ENCODE measurements at regions not wholly inside any gene's neighbourhood (a gene's known extent, or its start where the extent isn't known, plus 50 kb on each side); places are given as distances from the start of the nearest gene placed in this dataset.

- H3K36me3 ChIP-seq (ENCODE audit: control insufficient read depth, insufficient read depth, low read length), result no peaks in the 10 kb centered on the region
- no peak for DNase-seq (ENCODE audit: low read depth)
- H3K27me3 ChIP-seq (ENCODE audit: control insufficient read depth, insufficient read depth, low read length), result no peaks in the 10 kb centered on the region
- TF ChIP-seq CTCF (IDR thresholded peaks at IDR 0.05; ENCODE audit: insufficient read depth, low read length, poor library complexity, severe bottlenecking), result no peak
- H3K4me3 ChIP-seq (ENCODE audit: low read depth, low read length), result no peak overlapping the region
These were observed 821.9 kb downstream of the TDRD15 start for GRCh38 chr2:21945658-21946057.

- H3K4me3 ChIP-seq (ENCODE audit: low read depth, low read length), result no peak overlapping the region
- H3K36me3 ChIP-seq (ENCODE audit: control insufficient read depth, insufficient read depth, low read length), result no peaks in the 10 kb centered on the region
- no peak for TF ChIP-seq CTCF (IDR thresholded peaks at IDR 0.05; ENCODE audit: insufficient read depth, low read length, poor library complexity, severe bottlenecking)
- DNase-seq (ENCODE audit: low read depth), result no peak
- no peaks in the 10 kb centered on the region for H3K27me3 ChIP-seq (ENCODE audit: control insufficient read depth, insufficient read depth, low read length)
These were observed 823.3 kb downstream of the TDRD15 start for GRCh38 chr2:21947046-21947445.

- TF ChIP-seq CTCF (IDR thresholded peaks at IDR 0.05; ENCODE audit: insufficient read depth, low read length, poor library complexity, severe bottlenecking), result no peak
- DNase-seq (ENCODE audit: low read depth), result no peak
- no peak overlapping the region for H3K4me3 ChIP-seq (ENCODE audit: low read depth, low read length)
- H3K36me3 ChIP-seq (ENCODE audit: control insufficient read depth, insufficient read depth, low read length), result no peaks in the 10 kb centered on the region
- no peaks in the 10 kb centered on the region for H3K27me3 ChIP-seq (ENCODE audit: control insufficient read depth, insufficient read depth, low read length)
These were observed 842.4 kb downstream of the TDRD15 start for GRCh38 chr2:21966139-21966538.

GRCh38 chr2:21970971-21971370, 847.2 kb downstream of the TDRD15 start:
- H3K36me3 ChIP-seq (ENCODE audit: control insufficient read depth, insufficient read depth, low read length), result no peaks in the 10 kb centered on the region
- no peak for TF ChIP-seq CTCF (IDR thresholded peaks at IDR 0.05; ENCODE audit: insufficient read depth, low read length, poor library complexity, severe bottlenecking)
- no peak overlapping the region for H3K4me3 ChIP-seq (ENCODE audit: low read depth, low read length)
- no peak for DNase-seq (ENCODE audit: low read depth)
- H3K27me3 ChIP-seq (ENCODE audit: control insufficient read depth, insufficient read depth, low read length), result no peaks in the 10 kb centered on the region

- no peak for TF ChIP-seq CTCF (IDR thresholded peaks at IDR 0.05; ENCODE audit: insufficient read depth, low read length, poor library complexity, severe bottlenecking)
- no peak for DNase-seq (ENCODE audit: low read depth)
- Histone ChIP-seq H3K4me3 (ENCODE audit: low read depth, low read length) (no peak overlapping the region), H3K27me3 (ENCODE audit: control insufficient read depth, insufficient read depth, low read length) (no peaks in the 10 kb centered on the region), H3K36me3 (ENCODE audit: control insufficient read depth, insufficient read depth, low read length) (no peaks in the 10 kb centered on the region)
These were observed 848.8 kb downstream of the TDRD15 start for GRCh38 chr2:21972586-21972985.

- Histone ChIP-seq H3K4me3 (ENCODE audit: low read depth, low read length) (no peak overlapping the region), H3K36me3 (ENCODE audit: control insufficient read depth, insufficient read depth, low read length) (no peaks in the 10 kb centered on the region), H3K27me3 (ENCODE audit: control insufficient read depth, insufficient read depth, low read length) (no peaks in the 10 kb centered on the region)
- no peak for DNase-seq (ENCODE audit: low read depth)
- no peak for TF ChIP-seq CTCF (IDR thresholded peaks at IDR 0.05; ENCODE audit: insufficient read depth, low read length, poor library complexity, severe bottlenecking)
These were observed 857.4 kb downstream of the TDRD15 start for GRCh38 chr2:21981127-21981526.

All from kidney epithelial cell (primary cell).